Breast epithelium (tissue), 3 donors: ENCODE measurements at regions not wholly inside any gene's neighbourhood (a gene's known extent, or its start where the extent isn't known, plus 50 kb on each side); places are given as distances from the start of the nearest gene placed in this dataset.

Source experiments
- POLR2A ChIP-seq: fragments of 450-650 bp; IDR thresholded peaks from one replicate; pipeline ENCODE4 v1.6.1; 2016; ENCODE audit warnings: antibody characterized with exemption, mild to moderate bottlenecking, moderate library complexity
- POLR2AphosphoS5 ChIP-seq, 3 donors: sonication (generic); formaldehyde crosslinking; IDR thresholded peaks; one replicate each; pipeline ENCODE4 v1.6.1; 2017; ENCODE audit warnings: antibody characterized with exemption in 3 of 3
- TF ChIP-seq, protein P1 (sequence below), 3 donors: fragments of 450-650 bp; IDR thresholded peaks; one replicate each; pipeline ENCODE4 v1.5.1; 2016 to 2017; ENCODE audit warnings: antibody characterized with exemption in 3 of 3, mild to moderate bottlenecking in 3 of 3, moderate library complexity in 3 of 3

DNA sequence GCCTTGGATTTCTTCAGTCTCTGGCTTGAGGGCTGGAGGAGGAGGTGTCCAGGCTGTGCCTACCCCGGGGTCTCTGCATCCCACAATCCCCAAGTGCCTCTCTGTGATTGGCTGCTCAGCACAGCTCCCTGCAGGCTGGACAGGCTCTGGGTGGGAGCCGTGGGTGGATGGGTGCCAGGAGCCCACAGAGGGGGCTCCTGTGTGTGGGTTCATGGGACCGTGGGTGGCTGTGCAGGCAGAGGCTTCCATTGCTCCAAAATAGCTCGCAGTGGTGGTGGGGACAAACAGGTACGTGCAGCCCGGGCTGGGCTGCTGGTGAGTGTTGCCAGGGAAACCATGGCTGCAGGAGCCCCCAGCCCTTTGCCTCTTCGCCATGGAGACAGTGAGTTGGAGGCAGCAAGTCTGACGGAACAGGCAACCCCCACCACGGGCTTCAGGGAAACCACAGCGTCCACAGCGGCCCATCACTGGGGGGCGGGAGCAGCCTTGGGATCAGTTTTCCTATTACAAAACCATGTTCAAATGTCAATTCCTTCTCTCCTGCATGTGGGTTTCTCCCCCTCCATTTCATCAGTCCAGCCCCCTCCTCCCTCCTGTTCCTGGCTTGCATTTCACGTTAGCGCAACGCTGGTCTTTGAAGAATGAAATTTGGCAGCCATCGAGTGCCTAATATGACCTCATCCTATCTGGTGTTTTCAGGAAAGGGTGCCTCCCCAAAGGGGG lies 155.2 kb downstream of the TRIM29 start:
- TF ChIP-seq, protein P1, sequence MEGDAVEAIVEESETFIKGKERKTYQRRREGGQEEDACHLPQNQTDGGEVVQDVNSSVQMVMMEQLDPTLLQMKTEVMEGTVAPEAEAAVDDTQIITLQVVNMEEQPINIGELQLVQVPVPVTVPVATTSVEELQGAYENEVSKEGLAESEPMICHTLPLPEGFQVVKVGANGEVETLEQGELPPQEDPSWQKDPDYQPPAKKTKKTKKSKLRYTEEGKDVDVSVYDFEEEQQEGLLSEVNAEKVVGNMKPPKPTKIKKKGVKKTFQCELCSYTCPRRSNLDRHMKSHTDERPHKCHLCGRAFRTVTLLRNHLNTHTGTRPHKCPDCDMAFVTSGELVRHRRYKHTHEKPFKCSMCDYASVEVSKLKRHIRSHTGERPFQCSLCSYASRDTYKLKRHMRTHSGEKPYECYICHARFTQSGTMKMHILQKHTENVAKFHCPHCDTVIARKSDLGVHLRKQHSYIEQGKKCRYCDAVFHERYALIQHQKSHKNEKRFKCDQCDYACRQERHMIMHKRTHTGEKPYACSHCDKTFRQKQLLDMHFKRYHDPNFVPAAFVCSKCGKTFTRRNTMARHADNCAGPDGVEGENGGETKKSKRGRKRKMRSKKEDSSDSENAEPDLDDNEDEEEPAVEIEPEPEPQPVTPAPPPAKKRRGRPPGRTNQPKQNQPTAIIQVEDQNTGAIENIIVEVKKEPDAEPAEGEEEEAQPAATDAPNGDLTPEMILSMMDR (IDR thresholded peaks at IDR 0.05), result no peak
- TF ChIP-seq POLR2AphosphoS5 (IDR thresholded peaks at IDR 0.05), result no peak
- no peak for TF ChIP-seq POLR2A
